Testis (tissue), 2 donors: ENCODE measurements at regions not wholly inside any gene's neighbourhood (a gene's known extent, or its start where the extent isn't known, plus 50 kb on each side); places are given as distances from the start of the nearest gene placed in this dataset.

Experiments used
- POLR2A ChIP-seq: fragments of 450-650 bp; IDR thresholded peaks from one replicate; pipeline ENCODE4 v1.6.1; 2017; ENCODE audit warnings: antibody characterized with exemption, mild to moderate bottlenecking, moderate library complexity
- TF ChIP-seq, protein P1 (sequence below), 3 experiments: fragments of 450-650 bp in 2 of 3; fragments of 200-600 bp in 1 of 3; sonication (generic) in 1 of 3; IDR thresholded peaks; one replicate each; pipeline ENCODE4 v1.5.1; 2016 to 2019; ENCODE audit warnings: antibody characterized with exemption in 3 of 3, mild to moderate bottlenecking in 2 of 3, moderate library complexity in 1 of 3

DNA sequence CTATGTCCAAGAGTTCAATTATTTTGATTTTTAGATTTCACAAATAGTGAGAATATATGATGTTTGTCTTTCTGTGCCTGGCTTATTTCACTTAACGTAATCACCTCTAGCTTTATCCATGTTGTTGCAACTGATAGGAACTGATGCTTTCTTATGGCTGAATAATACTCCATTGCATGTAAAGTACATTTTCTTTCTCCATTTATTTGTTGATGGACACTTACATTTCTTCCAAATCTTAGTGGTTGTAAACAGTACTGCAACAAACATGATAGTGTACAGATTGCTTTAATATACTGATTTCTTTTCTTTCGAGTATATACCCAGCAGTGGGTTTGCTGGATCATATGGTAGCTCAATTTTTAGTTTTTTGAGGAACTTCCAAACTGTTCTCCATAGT is 600.6 kb upstream of the SEMA6D start:
- TF ChIP-seq, protein P1, sequence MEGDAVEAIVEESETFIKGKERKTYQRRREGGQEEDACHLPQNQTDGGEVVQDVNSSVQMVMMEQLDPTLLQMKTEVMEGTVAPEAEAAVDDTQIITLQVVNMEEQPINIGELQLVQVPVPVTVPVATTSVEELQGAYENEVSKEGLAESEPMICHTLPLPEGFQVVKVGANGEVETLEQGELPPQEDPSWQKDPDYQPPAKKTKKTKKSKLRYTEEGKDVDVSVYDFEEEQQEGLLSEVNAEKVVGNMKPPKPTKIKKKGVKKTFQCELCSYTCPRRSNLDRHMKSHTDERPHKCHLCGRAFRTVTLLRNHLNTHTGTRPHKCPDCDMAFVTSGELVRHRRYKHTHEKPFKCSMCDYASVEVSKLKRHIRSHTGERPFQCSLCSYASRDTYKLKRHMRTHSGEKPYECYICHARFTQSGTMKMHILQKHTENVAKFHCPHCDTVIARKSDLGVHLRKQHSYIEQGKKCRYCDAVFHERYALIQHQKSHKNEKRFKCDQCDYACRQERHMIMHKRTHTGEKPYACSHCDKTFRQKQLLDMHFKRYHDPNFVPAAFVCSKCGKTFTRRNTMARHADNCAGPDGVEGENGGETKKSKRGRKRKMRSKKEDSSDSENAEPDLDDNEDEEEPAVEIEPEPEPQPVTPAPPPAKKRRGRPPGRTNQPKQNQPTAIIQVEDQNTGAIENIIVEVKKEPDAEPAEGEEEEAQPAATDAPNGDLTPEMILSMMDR (IDR thresholded peaks at IDR 0.05): peak in 1 of 3 experiments; percentile 47
- TF ChIP-seq POLR2A: no peak
